NCI-H187 (cell line): ENCODE measurements at regions not wholly inside any gene's neighbourhood (a gene's known extent, or its start where the extent isn't known, plus 50 kb on each side); places are given as distances from the start of the nearest gene placed in this dataset.
"Not testable (repeated sequence)": the region's sequence is repeated elsewhere in the genome, so short reads cannot be mapped to it uniquely, and the experiment has no call there.

Experiments
- DNase-seq, 2 experiments: peaks; one replicate each; lab custom pipeline; 2025; lab: John Stamatoyannopoulos, UW

- no peak for DNase-seq
Observed at GRCh38 chr4:97386969-97387368, 756.3 kb downstream of the STPG2 start.

- no peak for DNase-seq
Observed at GRCh38 chr4:97394653-97395052, 748.6 kb downstream of the STPG2 start.

- DNase-seq: no peak
Observed at GRCh38 chr4:97396097-97396496, 747.2 kb downstream of the STPG2 start.

- no peak for DNase-seq
Observed at GRCh38 chr4:97396605-97397004, 746.7 kb downstream of the STPG2 start.

- DNase-seq: no peak
Observed at GRCh38 chr4:97404876-97405523, 738.3 kb downstream of the STPG2 start.

- no peak for DNase-seq
Observed at GRCh38 chr4:97411356-97411755, 731.9 kb downstream of the STPG2 start.

- DNase-seq: no peak
Observed at GRCh38 chr4:97412331-97412730, 730.9 kb downstream of the STPG2 start.

GRCh38 chr4:97414161-97414560 is 729.1 kb downstream of the STPG2 start:
- no peak for DNase-seq

GRCh38 chr4:97432551-97432950 is 710.7 kb downstream of the STPG2 start:
- DNase-seq: no peak

- not testable (repeated sequence) for DNase-seq
Observed at GRCh38 chr4:97437998-97438705, 705.1 kb downstream of the STPG2 start.

GRCh38 chr4:97453186-97453585 is 690.1 kb downstream of the STPG2 start:
- no peak for DNase-seq

GRCh38 chr4:97457253-97457652 is 686.0 kb downstream of the STPG2 start:
- DNase-seq: no peak

GRCh38 chr4:97468272-97468671 is 675.0 kb downstream of the STPG2 start:
- DNase-seq: no peak

GRCh38 chr4:97475621-97476020 is 667.7 kb downstream of the STPG2 start:
- no peak for DNase-seq

GRCh38 chr4:97477974-97478373 is 665.3 kb downstream of the STPG2 start:
- no peak for DNase-seq

GRCh38 chr4:97479388-97479787 is 663.9 kb downstream of the STPG2 start:
- DNase-seq: no peak

- DNase-seq: no peak
Observed at GRCh38 chr4:97491856-97492255, 651.4 kb downstream of the STPG2 start.

- no peak for DNase-seq
Observed at GRCh38 chr4:97493815-97494518, 649.3 kb downstream of the STPG2 start.

GRCh38 chr4:97496298-97496873 is 646.9 kb downstream of the STPG2 start:
- DNase-seq: no peak

- no peak for DNase-seq
Observed at GRCh38 chr4:97498875-97499274, 644.4 kb downstream of the STPG2 start.

- DNase-seq: no peak
Observed at GRCh38 chr4:97500423-97500822, 642.9 kb downstream of the STPG2 start.

GRCh38 chr4:97504713-97505112 is 638.6 kb downstream of the STPG2 start:
- DNase-seq: no peak
